SW480 (cell line): ENCODE measurements at regions not wholly inside any gene's neighbourhood (a gene's known extent, or its start where the extent isn't known, plus 50 kb on each side); places are given as distances from the start of the nearest gene placed in this dataset.
"Not testable (repeated sequence)": the region's sequence is repeated elsewhere in the genome, so short reads cannot be mapped to it uniquely, and the experiment has no call there.

ENCODE experiments used
- DNase-seq: peaks from one replicate; pipeline ENCODE4 v3.0.0-alpha.2; 2016; ENCODE audit warnings: low spot score

DNA sequence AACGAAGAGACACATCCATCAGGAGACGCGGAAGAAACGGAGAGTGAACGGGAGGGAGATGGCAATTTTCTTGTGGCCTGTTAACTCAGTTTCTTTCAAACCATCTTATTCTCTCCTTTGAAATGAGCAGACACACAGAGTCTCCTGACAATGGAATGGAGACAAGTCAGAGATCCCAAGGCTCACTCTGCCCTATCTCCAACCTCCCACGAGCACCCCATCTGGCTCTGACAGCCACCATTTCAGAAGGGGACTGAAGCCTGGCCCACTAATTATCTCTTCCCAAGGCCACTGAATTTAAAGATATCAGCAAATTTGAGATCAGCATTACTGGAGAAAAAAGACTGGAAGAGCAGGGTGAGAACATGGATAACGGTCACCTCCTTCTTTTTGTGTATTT is 215.6 kb downstream of the DHX15 start:
- DNase-seq: no peak

DNA sequence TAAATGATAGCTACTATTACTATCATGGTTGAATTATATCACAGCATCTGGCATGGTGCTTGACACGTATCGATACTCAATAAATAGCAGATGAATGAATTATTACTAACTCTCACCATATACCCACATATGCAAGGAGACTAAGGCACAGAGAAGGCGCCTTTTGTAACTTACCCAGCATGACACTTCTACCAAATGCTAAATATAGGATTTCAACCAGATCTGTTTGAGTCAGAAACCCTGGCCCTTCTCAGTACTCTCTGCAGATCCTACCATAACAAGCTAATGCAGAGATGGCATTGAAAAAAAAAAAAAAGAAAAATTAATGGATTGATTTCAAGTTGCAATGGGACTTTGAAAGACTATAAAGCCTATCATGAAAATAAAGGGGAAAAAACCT is 219.5 kb downstream of the DHX15 start:
- DNase-seq: no peak

DNA sequence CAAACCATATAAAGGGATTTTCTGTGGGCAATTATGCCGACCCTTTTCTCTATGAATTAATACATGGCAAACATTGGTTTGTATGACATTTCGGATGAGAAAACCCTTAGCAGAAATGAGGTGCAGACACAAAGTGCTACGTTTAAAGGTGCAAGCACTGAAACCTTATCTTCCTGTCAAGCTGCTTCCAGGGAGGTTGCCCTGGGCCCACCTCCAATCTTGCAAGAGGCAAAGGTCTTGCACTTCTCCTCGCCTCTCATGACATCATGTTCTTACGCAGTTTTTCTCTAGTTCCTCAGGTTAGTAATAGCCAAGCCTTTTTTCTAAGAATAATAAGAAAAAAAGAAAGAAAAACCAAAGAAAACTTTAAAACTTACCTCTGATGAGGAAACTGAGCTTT is 220.1 kb downstream of the DHX15 start:
- no peak for DNase-seq

DNA sequence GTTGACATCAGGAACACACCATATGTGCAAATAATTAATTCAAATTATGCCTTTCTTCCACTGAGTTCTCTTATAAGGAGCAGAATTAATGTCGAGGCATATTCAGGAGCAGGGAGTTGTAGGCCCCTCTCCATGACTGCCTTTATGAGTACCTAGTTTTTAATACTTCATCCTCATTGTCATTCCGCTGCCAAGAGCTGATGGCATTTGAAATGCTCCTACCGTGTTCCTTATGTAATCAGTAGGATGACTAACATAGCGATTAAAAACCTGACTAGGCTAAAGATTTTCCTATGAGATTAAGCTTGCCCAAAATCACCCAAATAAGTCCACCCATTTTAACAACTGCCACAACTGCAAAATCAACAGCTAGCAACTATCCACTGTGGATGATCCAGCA is 220.6 kb downstream of the DHX15 start:
- DNase-seq: no peak

DNA sequence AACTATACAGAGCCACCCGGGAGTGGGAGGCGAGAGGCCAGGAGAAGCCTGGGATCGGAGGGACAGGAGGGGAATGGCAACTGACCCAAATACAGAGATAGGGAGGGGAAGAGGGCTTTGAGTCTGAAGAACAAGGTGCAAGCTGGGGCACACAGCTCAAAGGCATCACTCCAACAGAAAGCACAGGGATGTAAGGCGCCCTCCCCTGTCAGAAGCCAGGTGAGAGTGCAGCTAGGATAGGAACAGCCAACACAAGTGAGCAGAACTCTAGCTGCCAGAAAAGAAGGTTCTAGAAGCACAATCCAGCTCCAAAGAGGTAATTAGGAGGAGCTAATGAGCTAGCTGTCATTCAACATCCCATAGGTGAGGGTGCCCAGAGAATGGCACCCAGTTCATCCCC is 232.2 kb downstream of the DHX15 start:
- DNase-seq: no peak

DNA sequence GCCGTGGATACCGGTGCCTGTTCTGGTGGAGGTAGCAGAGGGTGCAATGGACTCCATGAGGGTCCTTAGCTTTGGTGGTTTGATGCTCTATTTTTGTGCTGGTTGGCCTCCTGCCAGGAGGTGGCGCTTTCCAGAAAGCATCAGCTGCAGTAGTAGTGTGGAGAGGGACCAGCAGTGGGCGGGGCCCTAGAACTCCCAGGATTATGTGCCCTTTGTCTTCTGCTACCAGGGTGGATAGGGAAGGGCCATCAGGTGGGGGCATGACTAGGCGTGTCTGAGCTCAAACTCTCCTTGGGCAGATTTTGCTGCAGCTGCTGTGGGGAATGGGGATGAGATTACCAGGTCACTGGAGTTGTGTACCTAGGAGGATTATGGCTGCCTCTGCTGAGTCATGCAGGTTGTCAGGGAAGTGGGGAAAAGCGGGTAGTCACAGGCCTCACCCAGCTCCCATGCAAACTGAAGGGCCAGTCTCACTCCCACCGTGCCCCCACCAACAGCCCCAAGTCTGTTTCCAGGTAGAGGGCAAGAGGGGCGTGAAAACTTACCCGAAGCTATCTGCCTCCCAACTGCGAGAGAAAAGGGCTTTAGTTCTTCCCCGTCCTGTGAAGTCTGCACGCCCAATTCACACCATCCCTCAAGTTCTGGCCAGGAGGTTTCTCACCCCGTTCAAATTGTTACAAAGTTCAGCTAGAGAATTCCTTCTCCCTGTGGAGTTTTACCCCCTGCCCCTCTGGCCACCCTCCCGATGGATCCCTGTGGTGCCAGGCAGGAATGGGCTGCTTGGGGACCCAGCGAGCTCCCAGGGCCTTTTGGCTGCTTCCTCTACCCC is 235.0 kb downstream of the DHX15 start:
- not testable (repeated sequence) for DNase-seq

DNA sequence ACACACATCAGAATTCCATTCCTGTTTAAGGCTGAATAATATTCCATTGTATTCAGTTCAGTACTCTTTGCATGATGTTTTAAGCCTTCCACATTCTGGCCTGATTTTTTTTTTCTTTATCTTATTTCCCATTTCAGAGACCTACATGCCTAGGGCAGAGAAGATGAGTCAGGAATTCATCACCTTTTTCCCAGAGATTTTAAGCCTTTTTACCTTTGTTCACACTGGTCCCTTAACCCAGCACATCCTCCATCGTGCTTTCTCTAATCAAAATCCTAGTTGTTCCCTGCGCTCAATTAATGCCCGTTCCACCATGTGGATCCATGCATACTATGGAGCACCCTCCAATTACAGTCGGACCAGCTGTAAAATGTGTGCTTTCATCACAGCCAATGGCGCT is 245.1 kb downstream of the DHX15 start:
- DNase-seq: no peak

DNA sequence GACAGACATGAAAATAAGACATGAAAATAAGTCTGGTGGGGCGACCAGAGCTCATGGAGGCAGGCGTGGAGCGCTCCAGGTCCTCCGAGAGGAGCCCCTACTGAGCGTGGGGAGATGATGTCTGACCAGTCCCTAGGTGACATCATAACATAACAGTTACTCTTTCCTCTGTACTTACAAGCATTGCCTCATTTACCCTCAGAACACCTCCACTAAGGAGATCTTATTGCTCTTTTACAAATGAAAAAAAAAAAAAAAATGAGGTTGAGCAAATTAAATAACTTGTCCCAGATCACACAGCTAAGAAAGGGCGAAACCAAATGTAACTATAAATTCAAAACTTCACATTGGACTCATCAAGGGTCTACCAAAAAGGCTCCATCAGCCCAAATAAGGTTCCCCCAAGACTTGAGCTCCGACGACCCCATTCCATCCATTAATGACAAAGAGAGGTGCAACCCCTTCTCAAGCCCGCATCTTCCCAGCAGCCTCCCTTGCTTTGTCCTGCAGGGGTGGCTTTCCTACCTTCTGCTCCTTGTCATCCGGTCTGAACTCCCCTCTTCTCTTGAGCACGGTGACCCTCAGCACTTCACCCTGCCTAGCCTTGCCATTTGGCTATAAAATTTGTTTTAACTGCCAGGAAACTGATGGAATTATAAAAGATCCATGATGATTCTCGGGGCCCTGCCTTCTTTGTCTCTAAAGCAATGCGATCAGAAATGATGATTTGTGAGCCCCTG is 246.7 kb downstream of the DHX15 start:
- no peak for DNase-seq

DNA sequence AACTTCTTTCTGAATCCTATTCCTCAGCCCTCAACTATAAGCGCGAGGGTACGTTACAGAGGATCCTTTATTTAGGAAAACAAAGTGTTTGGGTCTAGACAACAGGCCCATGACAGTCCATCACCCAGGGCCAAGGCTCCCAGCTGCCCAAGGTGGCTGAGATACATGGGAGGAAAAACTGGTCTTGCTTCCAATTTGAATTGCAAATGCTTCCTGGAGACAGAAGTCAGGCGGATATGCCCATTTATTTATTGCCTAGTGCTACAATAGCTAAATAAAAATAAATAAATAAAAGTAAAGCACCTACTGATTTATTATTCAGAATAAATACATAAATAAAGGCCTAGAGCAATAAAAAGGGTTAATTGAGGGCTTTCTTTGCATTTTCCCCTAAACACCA is 248.7 kb downstream of the DHX15 start:
- DNase-seq: no peak

DNA sequence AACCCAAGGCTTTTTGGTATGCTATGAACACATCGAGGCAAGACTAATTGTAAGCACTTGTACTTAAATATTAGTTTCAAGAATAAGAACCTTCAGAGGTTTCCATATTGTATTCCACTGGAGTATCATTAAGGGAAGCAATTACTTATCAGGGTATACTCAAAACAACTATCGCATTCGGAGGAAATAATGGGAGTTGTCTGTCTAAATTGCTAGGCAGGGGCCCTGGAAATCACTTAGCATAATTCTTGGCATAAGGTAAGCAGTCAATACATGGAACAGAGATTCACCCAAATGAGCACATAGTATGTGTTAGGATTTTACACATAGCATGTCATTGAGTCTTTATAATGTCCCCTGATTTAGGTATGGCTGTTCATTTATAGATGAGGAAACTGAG is 249.4 kb downstream of the DHX15 start:
- no peak for DNase-seq

DNA sequence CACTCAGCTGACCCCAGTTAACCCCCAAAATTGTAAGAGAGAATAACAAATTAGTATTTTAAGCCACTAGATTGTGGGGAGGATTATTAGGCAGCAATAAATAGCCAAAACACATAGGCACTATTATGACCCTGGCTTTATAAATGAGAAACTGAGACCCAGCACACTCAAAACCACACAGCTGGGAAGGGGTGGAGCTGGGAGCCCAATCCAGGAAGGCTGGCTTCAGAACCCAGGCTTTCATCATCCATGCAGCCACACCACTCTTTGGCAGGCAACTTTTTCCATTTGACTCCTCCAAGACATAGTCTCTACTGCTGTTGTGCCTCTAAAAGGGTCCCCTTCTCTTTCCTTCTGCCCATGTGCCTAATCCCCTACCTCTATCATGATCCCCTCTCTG is 253.8 kb downstream of the DHX15 start:
- no peak for DNase-seq

DNA sequence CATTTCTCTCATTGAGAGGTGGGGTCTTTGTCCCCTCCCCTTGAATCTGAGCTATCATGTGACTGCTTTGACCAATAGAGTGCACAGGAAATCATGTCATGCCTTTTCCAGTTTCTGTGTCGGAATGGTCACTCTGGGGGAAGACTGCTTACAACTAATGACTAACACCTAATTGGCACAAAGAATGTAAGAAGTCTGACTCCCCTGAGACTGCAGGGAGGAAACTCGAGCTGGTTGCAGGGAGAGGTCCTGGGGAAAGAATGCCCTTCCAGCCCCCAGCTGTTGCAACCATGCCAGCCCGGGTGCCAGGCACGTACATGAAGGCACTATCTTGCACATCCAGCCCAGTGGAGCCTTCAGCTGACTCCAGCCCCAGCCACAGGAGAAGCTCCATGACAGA is 254.2 kb downstream of the DHX15 start:
- DNase-seq: no peak

DNA sequence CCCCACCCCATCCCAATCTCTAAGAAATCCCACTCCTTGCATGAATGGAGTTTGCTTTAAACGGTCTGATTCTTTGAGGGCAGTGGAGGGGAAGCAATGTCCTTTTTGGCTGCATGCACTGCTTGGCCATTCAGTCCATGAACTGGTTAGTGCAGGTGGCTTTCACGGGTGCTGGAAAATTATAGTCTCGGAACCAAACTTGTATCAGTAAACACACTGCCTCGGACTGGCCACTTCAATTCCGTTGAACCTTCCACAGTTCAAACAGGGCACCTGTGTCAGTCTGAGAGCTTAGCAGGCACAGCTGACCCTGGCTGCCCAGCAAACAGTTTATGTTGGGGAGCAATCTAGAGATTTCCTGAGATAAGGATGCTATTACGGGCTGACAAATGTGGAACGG is 255.6 kb downstream of the DHX15 start:
- no peak for DNase-seq

DNA sequence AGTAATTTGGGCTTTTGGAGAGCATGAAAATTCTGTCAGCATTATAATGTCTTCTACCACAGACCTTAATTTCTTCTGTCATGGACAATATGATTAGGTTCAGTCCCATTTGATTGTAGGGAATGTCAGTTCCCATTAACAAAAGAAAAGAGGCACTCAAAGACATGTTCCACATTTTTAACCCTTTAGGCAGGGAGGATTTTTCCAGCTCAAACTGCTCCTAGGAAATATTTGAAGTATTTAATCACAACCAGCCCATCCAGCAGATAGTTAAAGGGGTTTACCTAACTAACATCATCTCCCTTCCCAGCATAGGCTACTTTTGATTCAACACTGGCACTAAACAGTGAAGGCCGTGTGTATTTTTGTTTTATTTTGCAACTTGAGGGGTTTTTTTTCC is 256.0 kb downstream of the DHX15 start:
- no peak for DNase-seq

DNA sequence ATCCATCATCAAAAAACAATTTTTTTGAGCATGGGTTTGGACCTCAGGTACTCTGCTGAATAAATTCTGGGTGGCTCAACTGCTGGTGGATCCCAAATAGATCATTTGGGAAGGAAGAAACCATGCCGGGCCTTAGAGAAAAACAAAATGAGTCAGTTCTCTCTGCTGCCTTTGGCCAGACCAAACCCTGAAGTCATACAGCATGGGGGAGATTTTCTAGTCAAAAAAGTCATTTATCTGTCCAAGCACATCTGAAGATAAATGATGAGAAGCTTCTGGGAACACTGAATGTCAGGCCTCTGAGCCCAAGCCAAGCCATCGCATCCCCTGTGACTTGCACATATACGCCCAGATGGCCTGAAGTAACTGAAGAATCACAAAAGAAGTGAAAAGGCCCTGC is 261.4 kb downstream of the DHX15 start:
- DNase-seq: no peak

DNA sequence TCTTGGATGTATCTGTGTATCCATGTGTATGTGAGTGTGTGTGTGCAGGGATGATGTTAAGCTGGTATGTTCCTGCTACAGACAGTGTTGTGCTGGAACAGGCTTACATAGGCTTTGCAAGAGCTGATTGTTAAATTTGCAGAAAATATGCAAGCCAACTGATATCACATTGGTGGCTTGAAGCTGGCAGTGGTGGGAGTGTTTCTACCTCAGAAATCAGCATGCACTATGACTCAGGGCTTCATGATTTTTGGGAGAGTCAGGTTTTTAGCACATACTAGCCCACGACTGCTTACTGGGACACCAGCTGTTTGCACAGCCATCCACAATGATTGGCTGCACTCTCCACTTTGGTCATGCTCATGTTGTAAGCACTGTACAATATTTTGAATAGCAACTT is 261.8 kb downstream of the DHX15 start:
- no peak for DNase-seq

DNA sequence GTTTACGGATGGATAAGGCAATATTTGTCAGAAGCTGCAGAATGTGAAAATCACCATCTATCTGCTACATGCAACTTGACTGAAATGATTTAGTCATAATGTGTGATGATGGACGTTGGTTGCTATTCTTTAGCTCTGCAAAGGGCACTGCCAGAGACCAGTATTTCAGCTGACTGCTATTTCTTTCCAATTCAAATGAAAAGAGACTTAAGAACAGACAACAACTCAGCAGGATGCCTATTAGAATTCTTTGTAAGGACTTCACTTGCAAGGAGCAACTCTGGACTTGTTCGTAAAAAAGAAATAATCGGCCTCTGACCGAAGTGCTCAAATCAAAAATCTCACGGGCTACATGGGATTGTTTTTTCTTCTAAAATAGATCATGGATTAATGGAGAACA is 262.7 kb downstream of the DHX15 start:
- no peak for DNase-seq

DNA sequence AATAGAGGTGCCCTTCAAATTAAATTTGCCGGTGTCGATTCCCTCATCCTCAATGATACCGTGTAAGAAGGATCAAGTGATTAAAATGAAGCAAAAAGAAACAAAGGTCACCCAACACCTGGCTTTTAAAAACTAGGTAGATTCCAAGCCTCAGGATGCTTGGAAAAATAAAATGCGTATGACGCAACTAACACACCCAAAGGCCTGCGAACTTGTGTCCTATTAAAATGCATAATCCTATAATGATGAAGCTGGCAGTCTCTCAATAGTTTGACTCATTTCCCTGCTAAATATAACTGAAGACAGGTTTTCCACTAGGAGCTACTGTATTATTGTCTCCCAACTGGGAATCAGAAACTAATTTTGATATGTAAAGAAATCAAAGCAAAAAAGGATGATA is 263.2 kb downstream of the DHX15 start:
- no peak for DNase-seq

DNA sequence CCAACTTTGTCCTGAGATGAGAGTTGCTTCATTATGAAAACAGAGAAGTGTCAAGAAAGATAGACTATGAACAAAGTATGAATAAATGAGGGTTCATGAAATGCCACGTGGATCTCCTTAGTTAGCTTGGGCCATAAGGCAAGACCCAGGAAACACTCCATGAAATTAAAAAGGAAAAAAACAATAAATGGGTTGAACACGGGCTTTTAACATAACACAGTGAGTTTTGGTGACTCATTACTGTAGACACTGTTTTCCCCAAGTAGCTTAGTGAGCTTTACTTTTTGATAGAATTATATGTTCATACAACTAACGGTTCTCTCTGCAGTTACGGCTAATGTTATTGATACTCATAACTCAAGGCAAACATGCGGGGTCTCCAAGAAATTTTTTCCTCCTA is 265.0 kb downstream of the DHX15 start:
- DNase-seq: no peak

DNA sequence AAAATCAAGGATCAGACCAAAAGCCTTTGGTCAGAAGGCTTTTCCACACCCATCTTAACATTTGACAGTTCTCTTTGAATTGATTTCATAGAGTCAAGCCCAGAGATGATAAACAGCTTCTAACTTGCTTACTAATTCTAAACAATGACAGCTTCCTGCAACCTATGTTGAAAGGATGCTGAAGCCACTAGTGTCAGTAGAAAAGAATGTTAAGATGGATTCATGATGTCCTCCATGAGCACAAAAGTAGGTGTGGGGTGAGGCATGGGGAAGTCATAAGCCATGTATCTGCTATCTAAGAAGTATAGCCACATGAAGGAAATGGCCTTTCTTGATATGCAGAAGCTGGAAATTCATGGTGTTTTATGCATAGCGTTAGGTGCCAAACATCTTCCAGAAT is 269.3 kb downstream of the DHX15 start:
- no peak for DNase-seq

DNA sequence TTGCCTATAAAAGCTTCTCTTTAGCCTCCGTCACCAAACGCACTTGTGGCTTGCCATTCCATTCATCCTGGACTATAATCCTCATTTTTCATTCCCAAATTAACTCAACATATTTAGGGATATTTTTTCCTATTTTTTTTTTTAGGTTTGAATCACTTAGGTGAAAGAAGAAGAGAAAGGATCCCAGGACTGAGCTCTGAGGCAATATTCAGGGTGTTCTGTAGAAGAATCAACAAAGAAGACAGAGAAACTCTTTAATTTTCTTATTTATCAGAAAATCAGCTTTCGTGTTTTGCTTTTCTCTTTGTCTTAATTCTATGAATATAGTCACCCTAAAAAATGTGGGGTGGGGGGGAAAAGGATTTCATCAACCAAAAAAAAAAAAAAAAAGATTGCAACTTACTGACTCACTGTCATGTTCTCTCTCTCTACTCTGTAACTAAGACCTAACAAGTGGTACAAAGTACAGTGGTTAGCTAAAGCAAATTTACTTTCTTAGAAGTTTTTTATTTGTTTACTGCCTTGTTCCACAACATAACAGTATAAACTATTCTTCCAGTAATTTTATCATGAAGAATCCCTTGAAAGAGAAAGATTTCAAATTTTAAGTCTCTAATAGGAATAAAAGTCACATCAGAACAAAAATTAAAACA is 272.0 kb downstream of the DHX15 start:
- no peak for DNase-seq

DNA sequence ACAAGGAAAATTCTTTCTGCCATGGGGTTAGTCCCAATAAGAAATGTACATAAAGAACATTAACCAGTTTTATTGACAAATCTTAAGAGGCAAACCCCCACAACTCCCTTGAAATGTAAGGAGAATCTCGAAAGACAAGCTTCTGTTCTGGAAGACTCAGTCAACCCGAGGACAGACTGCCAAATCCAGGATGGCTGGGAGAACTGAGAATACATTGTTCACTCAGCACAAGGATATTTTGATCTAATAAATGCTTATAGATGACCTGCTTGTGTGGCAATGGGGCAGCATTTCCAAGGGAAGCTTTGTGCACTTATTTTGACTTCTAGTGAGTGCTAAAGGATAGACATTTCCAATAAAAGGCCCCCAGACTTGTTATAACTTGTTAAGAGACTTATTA is 280.4 kb downstream of the DHX15 start:
- no peak for DNase-seq

DNA sequence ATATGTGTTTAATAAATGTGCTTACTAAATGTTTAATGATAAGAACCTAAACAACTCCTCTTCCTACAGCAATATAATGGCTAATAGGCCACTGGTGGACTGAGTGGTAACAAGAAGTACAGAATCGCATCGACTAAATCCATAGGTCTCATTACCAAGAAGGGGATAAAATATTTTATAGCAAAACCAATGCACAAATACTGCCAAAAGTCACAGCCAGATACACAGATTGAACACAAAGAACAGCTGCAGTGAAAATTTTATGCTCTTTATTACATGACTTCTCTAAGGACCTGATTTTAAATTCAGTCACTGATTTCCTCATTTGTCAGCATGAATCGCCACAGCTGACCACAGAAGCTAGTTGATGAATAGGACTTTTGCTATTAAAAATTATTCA is 285.4 kb downstream of the DHX15 start:
- no peak for DNase-seq
